ENCODE measurements at regions not wholly inside any gene's neighbourhood (a gene's known extent, or its start where the extent isn't known, plus 50 kb on each side); places are given as distances from the start of the nearest gene placed in this dataset.

DNA sequence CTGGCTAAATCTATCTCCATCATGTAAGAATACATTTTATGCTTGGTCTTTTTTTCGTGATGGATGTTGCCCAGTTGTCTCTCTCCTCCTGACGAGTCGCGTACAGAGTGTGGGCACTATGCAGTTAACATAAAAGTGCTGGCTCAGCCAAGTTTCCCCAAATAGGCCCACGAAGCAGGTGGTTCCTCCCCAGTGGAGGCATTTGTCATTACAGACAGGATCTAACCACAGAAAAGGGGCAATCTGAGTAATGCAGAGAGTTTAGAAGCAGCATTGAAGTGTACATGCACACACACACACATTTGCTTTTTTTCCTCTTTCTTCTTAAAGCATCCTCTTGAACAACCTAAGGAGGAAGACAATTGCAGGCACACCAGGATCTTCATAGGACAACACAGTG is 188.7 kb upstream of the VCX start:
- TF ChIP-seq POLR2A (IDR thresholded peaks at IDR 0.05), result no peak
- TF ChIP-seq, protein P1, sequence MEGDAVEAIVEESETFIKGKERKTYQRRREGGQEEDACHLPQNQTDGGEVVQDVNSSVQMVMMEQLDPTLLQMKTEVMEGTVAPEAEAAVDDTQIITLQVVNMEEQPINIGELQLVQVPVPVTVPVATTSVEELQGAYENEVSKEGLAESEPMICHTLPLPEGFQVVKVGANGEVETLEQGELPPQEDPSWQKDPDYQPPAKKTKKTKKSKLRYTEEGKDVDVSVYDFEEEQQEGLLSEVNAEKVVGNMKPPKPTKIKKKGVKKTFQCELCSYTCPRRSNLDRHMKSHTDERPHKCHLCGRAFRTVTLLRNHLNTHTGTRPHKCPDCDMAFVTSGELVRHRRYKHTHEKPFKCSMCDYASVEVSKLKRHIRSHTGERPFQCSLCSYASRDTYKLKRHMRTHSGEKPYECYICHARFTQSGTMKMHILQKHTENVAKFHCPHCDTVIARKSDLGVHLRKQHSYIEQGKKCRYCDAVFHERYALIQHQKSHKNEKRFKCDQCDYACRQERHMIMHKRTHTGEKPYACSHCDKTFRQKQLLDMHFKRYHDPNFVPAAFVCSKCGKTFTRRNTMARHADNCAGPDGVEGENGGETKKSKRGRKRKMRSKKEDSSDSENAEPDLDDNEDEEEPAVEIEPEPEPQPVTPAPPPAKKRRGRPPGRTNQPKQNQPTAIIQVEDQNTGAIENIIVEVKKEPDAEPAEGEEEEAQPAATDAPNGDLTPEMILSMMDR (IDR thresholded peaks at IDR 0.05), result no peak

Data from esophagus squamous epithelium (tissue), 4 donors.